ENCODE measurements at regions not wholly inside any gene's neighbourhood (a gene's known extent, or its start where the extent isn't known, plus 50 kb on each side); places are given as distances from the start of the nearest gene placed in this dataset.

GRCh38 chr14:49988080-49988990, 95.5 kb downstream of the ARF6 start:
- no peak overlapping the region for H3K9ac ChIP-seq (ENCODE audit: insufficient read depth in 1 of 2, low read length in 2 of 2)
- H3K36me3 ChIP-seq (ENCODE audit: control insufficient read depth in 4 of 4, insufficient read depth in 4 of 4, low read length in 4 of 4): no peaks in the 10 kb centered on the region
- DNase-seq: no peak
- H3K27me3 ChIP-seq (ENCODE audit: control insufficient read depth in 3 of 3, insufficient read depth in 3 of 3, low read length in 2 of 3): no peaks in the 10 kb centered on the region
- ATAC-seq (ENCODE audit: insufficient read depth, low FRiP score): no peak
- TF ChIP-seq, protein P1, sequence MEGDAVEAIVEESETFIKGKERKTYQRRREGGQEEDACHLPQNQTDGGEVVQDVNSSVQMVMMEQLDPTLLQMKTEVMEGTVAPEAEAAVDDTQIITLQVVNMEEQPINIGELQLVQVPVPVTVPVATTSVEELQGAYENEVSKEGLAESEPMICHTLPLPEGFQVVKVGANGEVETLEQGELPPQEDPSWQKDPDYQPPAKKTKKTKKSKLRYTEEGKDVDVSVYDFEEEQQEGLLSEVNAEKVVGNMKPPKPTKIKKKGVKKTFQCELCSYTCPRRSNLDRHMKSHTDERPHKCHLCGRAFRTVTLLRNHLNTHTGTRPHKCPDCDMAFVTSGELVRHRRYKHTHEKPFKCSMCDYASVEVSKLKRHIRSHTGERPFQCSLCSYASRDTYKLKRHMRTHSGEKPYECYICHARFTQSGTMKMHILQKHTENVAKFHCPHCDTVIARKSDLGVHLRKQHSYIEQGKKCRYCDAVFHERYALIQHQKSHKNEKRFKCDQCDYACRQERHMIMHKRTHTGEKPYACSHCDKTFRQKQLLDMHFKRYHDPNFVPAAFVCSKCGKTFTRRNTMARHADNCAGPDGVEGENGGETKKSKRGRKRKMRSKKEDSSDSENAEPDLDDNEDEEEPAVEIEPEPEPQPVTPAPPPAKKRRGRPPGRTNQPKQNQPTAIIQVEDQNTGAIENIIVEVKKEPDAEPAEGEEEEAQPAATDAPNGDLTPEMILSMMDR (IDR thresholded peaks at IDR 0.05; ENCODE audit: control extremely low read depth, extremely low read depth): no peak
- H3K9me3 ChIP-seq (ENCODE audit: control insufficient read depth in 4 of 4, insufficient read depth in 3 of 4, low read length in 3 of 4): no peaks in the 10 kb centered on the region
- H3K4me1 ChIP-seq (ENCODE audit: control insufficient read depth in 5 of 5, insufficient read depth in 5 of 5, low read length in 5 of 5): peaks cover 0 to 9% (median 3%) of the 10 kb centered on the region in 5 donors
- WGBS, 2 donors: 91 to 96% methylated on average over 9 of the region's 9 CpGs
- H3K27ac ChIP-seq (ENCODE audit: low read depth in 1 of 2, low read length in 1 of 2): no peak overlapping the region
- H3K4me3 ChIP-seq: no peak overlapping the region

- TF ChIP-seq, protein P1 (IDR thresholded peaks at IDR 0.05; ENCODE audit: control extremely low read depth, extremely low read depth): no peak
- Histone ChIP-seq H3K27ac (ENCODE audit: low read depth in 1 of 2, low read length in 1 of 2) (no peak overlapping the region), H3K27me3 (ENCODE audit: control insufficient read depth in 3 of 3, insufficient read depth in 3 of 3, low read length in 2 of 3) (no peaks in the 10 kb centered on the region), H3K4me3 (no peak overlapping the region), H3K36me3 (ENCODE audit: control insufficient read depth in 4 of 4, insufficient read depth in 4 of 4, low read length in 4 of 4) (no peaks in the 10 kb centered on the region), H3K9me3 (ENCODE audit: control insufficient read depth in 4 of 4, insufficient read depth in 3 of 4, low read length in 3 of 4) (no peaks in the 10 kb centered on the region), H3K9ac (ENCODE audit: insufficient read depth in 1 of 2, low read length in 2 of 2) (no peak overlapping the region), H3K4me1 (ENCODE audit: control insufficient read depth in 5 of 5, insufficient read depth in 5 of 5, low read length in 5 of 5) (peaks cover 0 to 9% (median 3%) of the 10 kb centered on the region in 5 donors)
- ATAC-seq (ENCODE audit: insufficient read depth, low FRiP score) (no peak), DNase-seq (no peak)
- 82 to 89% methylated on average over 2 of the region's 2 CpGs for WGBS, 2 donors
These were observed 97.1 kb downstream of the ARF6 start for GRCh38 chr14:49989966-49990365.

- 93 to 94% methylated on average over 4 of the region's 4 CpGs for WGBS, 2 donors
- DNase-seq: no peak
- ATAC-seq (ENCODE audit: insufficient read depth, low FRiP score): no peak
- Histone ChIP-seq H3K9ac (ENCODE audit: insufficient read depth in 1 of 2, low read length in 2 of 2) (no peak overlapping the region), H3K27me3 (ENCODE audit: control insufficient read depth in 3 of 3, insufficient read depth in 3 of 3, low read length in 2 of 3) (no peaks in the 10 kb centered on the region), H3K27ac (ENCODE audit: low read depth in 1 of 2, low read length in 1 of 2) (no peak overlapping the region), H3K4me1 (ENCODE audit: control insufficient read depth in 5 of 5, insufficient read depth in 5 of 5, low read length in 5 of 5) (peaks cover 0 to 14% (median 3%) of the 10 kb centered on the region in 5 donors), H3K36me3 (ENCODE audit: control insufficient read depth in 4 of 4, insufficient read depth in 4 of 4, low read length in 4 of 4) (no peaks in the 10 kb centered on the region), H3K9me3 (ENCODE audit: control insufficient read depth in 4 of 4, insufficient read depth in 3 of 4, low read length in 3 of 4) (no peaks in the 10 kb centered on the region), H3K4me3 (no peak overlapping the region)
- TF ChIP-seq, protein P1 (IDR thresholded peaks at IDR 0.05; ENCODE audit: control extremely low read depth, extremely low read depth): no peak
These were observed 98.6 kb downstream of the ARF6 start for GRCh38 chr14:49991491-49991890.
